ENCODE measurements at regions not wholly inside any gene's neighbourhood (a gene's known extent, or its start where the extent isn't known, plus 50 kb on each side); places are given as distances from the start of the nearest gene placed in this dataset.

GRCh38 chr2:41605914-41606313, 441.9 kb upstream of the PKDCC start:
- TF ChIP-seq CTCF (IDR thresholded peaks at IDR 0.05) (no peak), POLR2A (IDR thresholded peaks at IDR 0.05) (no peak), POLR2AphosphoS5 (IDR thresholded peaks at IDR 0.05) (no peak), EP300 (IDR thresholded peaks at IDR 0.05) (no peak)
